Muscle layer of duodenum (tissue), 2 donors: ENCODE measurements at regions not wholly inside any gene's neighbourhood (a gene's known extent, or its start where the extent isn't known, plus 50 kb on each side); places are given as distances from the start of the nearest gene placed in this dataset.

ENCODE experiments used
- H3K27ac ChIP-seq: one replicate; pipeline ENCODE4 v1.7.0; 2013; ENCODE audit warnings: mild to moderate bottlenecking, low read length
- H3K27me3 ChIP-seq: one replicate; pipeline ENCODE4 v1.7.0; 2013; ENCODE audit warnings: low read depth, mild to moderate bottlenecking, control low read depth, low read length
- H3K36me3 ChIP-seq, 2 donors: one replicate each; pipeline ENCODE4 v1.7.0; 2013; ENCODE audit warnings: low read length in 2 of 2, control low read depth in 1 of 2, mild to moderate bottlenecking in 1 of 2; ENCODE audit not compliant: insufficient read depth in 2 of 2, control insufficient read depth in 1 of 2
- H3K4me1 ChIP-seq, 2 donors: one replicate each; pipeline ENCODE4 v1.7.0; 2013; ENCODE audit warnings: low read length in 2 of 2, mild to moderate bottlenecking in 2 of 2, control low read depth in 1 of 2, moderate library complexity in 1 of 2; ENCODE audit not compliant: insufficient read depth in 2 of 2, control insufficient read depth in 1 of 2
- H3K4me3 ChIP-seq, 2 donors: one replicate each; pipeline ENCODE4 v1.7.0; 2013; ENCODE audit warnings: low read length in 2 of 2, low read depth in 1 of 2, mild to moderate bottlenecking in 1 of 2
- H3K9me3 ChIP-seq, 2 donors: one replicate each; pipeline ENCODE4 v1.7.0; 2013; ENCODE audit warnings: low read length in 2 of 2, control low read depth in 1 of 2, mild to moderate bottlenecking in 1 of 2; ENCODE audit not compliant: control insufficient read depth in 1 of 2
- donor health status: healthy.

DNA sequence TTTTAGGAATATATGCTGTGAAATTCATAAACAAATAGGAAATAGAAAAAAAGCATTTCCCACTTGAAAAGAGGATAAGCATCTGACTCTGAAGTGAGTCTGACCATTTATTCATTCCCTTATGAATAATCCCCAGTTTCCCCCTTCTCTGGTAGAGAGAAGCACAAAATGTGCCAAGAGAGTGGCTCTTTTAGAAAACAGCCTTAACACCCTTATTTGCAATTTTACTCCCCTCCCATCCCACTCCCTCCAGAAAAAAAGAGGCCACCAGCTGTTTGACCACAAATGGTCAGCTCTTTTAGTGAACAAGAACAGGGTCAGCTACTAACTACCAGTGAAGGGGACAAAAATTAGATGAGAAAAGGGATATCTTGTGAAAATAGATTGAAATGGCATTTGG is 184.5 kb upstream of the ADAMTS9 start:
- Histone ChIP-seq H3K9me3 (no peaks in the 10 kb centered on the region), H3K4me1 (no peaks in the 10 kb centered on the region), H3K27me3 (no peaks in the 10 kb centered on the region), H3K4me3 (no peak overlapping the region), H3K27ac (no peak overlapping the region), H3K36me3 (peaks cover 0 to 5% of the 10 kb centered on the region in 2 donors)

DNA sequence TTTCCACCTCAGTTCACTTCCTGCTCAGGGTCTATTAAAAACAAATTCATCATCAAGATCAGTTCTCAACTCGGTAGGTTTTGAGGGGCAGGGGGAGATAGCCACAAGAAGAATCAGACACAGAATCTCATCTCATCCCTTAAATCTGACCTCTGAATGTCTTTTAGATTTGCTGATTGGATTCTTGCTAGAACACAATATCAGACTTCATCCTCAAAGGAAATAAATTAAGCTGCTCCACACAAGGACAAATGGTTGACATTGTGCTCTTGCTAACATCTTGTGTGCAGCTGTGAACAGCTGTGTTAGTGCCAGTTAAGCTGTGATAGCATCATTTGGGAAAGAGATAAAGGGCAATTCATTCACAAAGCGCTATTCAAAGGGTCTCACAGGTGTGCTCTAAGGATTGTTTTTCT is 184.0 kb upstream of the ADAMTS9 start:
- H3K4me3 ChIP-seq, result no peak overlapping the region
- no peak overlapping the region for H3K27ac ChIP-seq
- no peaks in the 10 kb centered on the region for H3K27me3 ChIP-seq
- peaks cover 0 to 7% of the 10 kb centered on the region in 2 donors for H3K36me3 ChIP-seq
- no peaks in the 10 kb centered on the region for H3K4me1 ChIP-seq
- no peaks in the 10 kb centered on the region for H3K9me3 ChIP-seq

DNA sequence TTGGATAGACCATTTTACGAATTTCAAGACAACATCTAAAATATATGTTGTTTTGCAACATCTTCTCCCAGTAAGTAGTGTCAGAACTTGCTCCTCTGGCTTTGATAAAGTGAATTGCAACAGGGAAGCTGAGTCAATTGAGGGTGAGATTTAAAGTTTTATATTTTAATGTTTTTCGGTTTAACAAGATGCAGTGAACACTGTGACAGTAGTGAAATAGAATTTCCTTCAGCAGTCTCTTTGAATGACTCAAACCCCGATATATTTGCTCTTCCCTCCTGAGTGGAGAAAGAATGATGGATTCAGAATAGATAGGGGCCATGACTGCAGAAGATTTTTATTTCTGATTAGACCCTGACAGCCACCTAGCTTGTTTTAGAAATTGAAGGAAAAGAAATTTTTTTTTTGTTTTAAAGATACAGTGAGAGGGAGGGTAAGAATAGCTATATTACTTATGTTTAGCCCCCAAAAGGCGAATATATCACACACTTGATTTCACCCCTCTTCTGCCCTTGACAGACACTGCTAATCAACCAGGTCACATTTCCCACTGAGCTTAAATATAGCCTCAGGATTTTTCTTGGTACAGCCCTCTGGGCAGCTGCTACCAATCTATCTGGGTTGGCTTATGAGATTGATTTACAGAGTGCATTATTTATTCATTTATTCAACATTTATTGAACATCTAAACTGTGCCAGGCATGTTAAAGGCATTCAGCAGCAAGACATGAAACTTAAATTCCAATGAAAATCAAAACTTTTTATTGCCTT is 183.3 kb upstream of the ADAMTS9 start:
- Histone ChIP-seq H3K9me3 (no peaks in the 10 kb centered on the region), H3K4me1 (no peaks in the 10 kb centered on the region), H3K27me3 (no peaks in the 10 kb centered on the region), H3K36me3 (peaks cover 0 to 7% of the 10 kb centered on the region in 2 donors), H3K4me3 (no peak overlapping the region), H3K27ac (no peak overlapping the region)

DNA sequence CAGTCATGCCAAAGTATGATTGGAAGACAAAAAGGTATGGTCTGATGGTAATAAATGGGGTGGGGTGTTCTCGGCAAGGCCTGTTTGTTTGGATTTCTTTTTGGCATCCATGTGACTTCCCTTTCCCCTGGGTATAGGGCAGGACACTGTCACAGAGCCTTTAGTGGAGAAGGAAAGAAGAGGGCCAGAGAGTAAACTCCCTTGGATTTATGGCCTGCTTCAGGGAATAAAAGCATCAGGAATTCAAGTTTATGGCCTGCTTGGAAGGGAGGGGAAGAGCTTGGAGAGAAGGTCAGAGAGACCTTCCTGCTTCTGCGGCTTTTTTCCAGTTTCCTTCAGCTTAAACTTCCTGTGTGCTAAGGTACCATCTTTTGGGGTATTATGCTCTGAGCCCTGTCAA is 179.4 kb upstream of the ADAMTS9 start:
- H3K4me3 ChIP-seq, result no peak overlapping the region
- H3K27me3 ChIP-seq, result no peaks in the 10 kb centered on the region
- H3K27ac ChIP-seq, result no peak overlapping the region
- no peaks in the 10 kb centered on the region for H3K4me1 ChIP-seq
- H3K36me3 ChIP-seq, result peaks cover 0 to 7% of the 10 kb centered on the region in 2 donors
- no peaks in the 10 kb centered on the region for H3K9me3 ChIP-seq

DNA sequence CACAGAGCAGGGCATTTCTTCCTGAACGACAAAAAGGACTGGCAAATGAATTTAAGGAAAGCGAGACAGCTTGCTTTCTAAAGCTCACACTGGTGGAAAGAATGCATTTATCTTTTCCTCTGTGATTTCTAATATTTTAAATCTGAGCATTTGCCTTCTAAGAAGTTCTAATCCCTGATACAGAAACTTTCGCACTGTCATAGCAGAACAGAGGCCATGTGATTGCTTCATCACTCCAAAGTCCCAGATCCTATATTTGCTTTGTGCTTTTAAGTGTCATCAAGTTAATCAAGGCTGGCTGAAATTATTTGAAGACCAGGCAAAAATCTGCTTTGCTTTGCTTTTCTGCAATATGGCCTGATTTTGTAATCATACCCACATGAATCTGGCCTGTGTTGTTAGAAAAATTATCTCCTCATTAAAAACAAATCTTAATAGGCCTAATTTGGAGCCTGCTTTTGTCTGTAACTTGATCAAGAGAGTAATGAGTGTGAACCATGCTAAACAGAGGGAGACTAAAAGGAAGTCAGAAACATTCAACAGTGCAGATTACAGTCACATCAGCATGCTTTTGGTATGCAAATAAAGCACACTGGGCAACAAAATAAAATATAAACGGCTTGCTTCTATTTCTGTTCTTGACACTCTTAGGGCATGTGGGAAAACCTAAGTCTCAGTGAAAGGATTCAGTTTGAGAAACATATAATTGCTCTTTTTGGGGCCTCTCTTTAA is 178.2 kb upstream of the ADAMTS9 start:
- Histone ChIP-seq H3K27ac (no peak overlapping the region), H3K27me3 (no peaks in the 10 kb centered on the region), H3K36me3 (peaks cover 0 to 7% of the 10 kb centered on the region in 2 donors), H3K4me3 (no peak overlapping the region), H3K9me3 (no peaks in the 10 kb centered on the region), H3K4me1 (no peaks in the 10 kb centered on the region)

DNA sequence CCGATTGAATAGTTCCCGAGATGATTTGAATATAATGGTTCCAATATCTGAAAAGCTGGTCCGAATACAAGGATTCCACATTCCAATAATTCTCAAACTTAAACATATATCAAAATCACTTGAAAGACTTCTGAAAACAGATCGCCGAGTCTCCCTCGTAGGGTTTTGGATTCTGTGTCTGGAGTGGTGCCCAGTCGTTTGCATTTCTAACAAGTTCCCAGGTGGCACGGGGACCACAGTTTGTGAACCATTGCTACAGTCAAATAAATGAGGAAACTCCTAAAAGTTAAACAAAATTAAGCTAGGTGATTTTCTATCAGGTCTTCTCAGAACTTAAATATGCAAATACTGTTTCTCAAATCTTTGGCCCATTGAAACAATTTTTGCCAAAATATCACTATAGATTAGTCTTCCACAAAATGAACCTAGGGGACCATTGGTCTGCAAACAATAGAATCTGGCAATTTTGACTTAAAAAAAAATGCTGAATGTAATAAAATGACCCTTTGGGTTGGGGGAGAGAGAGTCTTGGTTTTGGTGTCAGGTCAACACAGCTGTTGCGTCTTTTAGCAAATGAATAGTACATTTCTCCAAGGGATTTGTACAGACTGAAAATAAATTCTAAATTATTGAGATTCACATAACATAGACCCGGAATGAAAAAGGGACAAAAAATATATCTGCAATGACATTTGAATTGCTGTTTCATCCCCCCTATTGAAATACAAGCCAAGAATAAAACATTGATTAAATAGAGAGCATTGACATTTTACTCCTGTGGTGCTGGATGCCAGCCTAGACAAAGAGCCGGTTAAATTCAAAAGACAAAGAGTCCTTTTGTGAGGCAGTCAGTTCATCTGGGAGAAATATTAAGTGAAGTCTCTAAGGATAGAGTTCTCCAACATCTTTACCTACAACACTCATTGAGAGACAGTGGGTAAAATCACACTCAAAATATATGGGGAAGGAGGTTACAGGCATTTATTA is 175.7 kb upstream of the ADAMTS9 start:
- Histone ChIP-seq H3K9me3 (no peaks in the 10 kb centered on the region), H3K27me3 (no peaks in the 10 kb centered on the region), H3K36me3 (peaks cover 0 to 7% of the 10 kb centered on the region in 2 donors), H3K27ac (no peak overlapping the region), H3K4me3 (no peak overlapping the region), H3K4me1 (no peaks in the 10 kb centered on the region)

DNA sequence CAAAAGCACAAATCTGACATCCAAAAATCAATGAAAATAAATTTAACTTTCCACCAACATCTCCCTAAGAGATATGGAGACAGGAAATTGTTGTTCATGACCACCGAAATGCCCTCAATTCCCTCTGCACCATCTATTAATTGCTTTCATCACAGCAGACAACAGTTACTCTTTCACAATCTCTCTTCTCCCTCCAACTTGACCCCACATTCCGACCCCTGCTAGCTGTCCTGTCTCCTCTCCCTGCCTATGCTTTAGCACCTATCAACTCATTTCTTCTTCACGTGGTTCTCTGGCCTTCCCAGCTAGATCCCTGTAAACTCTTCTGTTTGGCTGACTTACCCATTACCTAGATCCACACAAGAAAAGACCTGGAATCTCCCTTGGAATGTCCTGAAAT is 173.9 kb upstream of the ADAMTS9 start:
- Histone ChIP-seq H3K4me1 (no peaks in the 10 kb centered on the region), H3K27ac (no peak overlapping the region), H3K9me3 (no peaks in the 10 kb centered on the region), H3K36me3 (no peaks in the 10 kb centered on the region), H3K4me3 (no peak overlapping the region), H3K27me3 (no peaks in the 10 kb centered on the region)

DNA sequence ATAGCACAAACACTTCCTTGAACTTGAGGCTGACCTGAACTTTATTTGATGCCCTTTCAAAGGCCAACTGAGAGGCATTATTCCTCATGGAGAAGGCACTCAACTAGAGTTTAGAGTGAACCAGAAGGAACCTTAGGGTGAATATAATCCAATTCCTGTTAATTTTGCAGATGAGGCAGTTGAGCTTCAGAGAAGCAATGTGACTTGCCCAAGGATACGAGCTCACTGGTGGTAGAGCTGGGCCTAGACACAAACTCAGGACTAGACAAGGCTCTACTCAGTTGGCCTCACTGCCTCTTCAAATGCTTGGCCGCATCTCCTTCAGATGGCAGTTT is 172.7 kb upstream of the ADAMTS9 start:
- Histone ChIP-seq H3K36me3 (no peaks in the 10 kb centered on the region), H3K4me3 (no peak overlapping the region), H3K27ac (no peak overlapping the region), H3K4me1 (no peaks in the 10 kb centered on the region), H3K9me3 (no peaks in the 10 kb centered on the region), H3K27me3 (no peaks in the 10 kb centered on the region)

DNA sequence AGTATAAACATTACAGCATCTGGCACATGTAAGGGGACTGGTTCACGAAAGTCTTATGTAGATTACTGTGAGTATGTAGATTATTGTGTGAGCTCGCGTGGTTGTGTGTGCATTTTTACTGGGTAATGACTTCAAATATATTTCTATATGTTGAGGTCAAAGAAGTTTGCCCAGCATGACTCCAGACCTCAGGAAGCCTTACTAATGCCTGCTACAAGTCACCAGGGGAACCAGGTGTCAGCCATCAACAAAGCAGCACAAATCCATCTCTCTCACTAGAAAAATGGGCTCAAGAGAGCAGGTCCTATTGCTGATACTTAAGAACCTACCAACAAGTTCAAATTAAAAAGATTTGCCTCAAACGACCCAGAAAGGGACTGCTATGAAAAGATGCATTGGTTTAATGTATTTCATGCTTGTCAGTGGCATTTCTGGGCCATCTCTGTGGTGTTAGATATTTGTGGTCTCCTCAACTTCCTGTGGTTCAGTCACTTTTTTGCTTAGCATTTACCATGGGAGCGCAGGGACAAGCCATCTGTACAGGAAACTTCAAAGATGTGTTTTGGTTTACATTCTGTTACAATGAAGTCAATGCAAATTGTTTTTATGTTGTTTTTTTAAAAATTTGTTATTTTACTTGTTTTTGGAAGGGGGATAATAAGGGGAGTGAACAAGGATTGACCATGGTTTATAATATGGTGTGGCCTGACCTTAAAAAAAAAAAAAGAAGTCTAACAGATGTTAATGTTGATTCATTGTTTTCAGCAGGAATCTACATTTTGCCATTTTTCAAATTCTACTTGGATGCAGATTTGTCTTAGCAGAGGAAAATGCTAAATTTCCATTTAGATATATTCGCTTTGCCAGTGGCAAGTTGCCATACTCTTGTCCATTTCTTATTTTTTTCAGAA is 172.1 kb upstream of the ADAMTS9 start:
- H3K27ac ChIP-seq, result no peak overlapping the region
- no peak overlapping the region for H3K4me3 ChIP-seq
- H3K36me3 ChIP-seq, result no peaks in the 10 kb centered on the region
- no peaks in the 10 kb centered on the region for H3K4me1 ChIP-seq
- H3K27me3 ChIP-seq, result no peaks in the 10 kb centered on the region
- no peaks in the 10 kb centered on the region for H3K9me3 ChIP-seq

DNA sequence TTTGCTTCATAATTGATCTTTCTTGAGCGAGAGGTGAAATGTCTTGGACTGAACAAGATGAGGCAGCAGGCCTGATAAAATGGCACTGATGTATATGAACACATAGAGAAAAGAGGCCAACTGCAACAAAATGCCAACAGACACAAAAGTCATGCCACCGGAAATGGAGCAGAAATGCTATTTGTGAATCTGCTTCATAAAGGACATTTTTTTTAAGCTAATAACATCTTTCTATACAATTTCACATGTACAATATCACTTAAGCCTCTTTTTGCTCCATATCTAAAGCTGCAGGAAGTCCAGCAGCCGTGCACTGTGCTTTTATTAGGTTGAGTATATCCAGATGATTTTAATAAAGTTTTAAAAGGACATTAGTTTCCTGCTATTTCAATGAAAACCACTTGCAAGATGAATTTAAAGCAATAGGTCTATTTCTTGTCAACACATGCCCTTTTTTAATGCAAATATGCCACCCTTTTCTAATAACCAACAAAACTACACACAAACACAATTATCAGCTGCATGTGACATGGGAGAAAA is 169.2 kb upstream of the ADAMTS9 start:
- Histone ChIP-seq H3K4me3 (no peak overlapping the region), H3K4me1 (no peaks in the 10 kb centered on the region), H3K27ac (no peak overlapping the region), H3K27me3 (no peaks in the 10 kb centered on the region), H3K36me3 (no peaks in the 10 kb centered on the region), H3K9me3 (no peaks in the 10 kb centered on the region)
